CD4-positive, alpha-beta T cell (primary cell): ENCODE measurements at regions not wholly inside any gene's neighbourhood (a gene's known extent, or its start where the extent isn't known, plus 50 kb on each side); places are given as distances from the start of the nearest gene placed in this dataset.

ENCODE experiments used
- ATAC-seq: fragments of 200-7000 bp; cut with Tn5 transposase; one replicate; pipeline ENCODE4 v1.10.0; 2022; ENCODE audit warnings: mild to moderate bottlenecking; ENCODE audit not compliant: poor library complexity
- CTCF ChIA-PET: fragments of 350-600 bp; sonication (Branson Sonifier 250); formaldehyde crosslinking; loops from one replicate; lab custom pipeline; 2021; ENCODE audit warnings: antibody characterized with exemption, inconsistent platforms; lab: Charles Lee
- POLR2A ChIA-PET: fragments of 350-600 bp; sonication (Branson Sonifier 250); formaldehyde crosslinking; loops from one replicate; lab custom pipeline; 2021; ENCODE audit warnings: antibody characterized with exemption, inconsistent platforms; lab: Charles Lee
- DNase-seq, 14 experiments: peaks; one replicate each; pipeline ENCODE4 v3.0.0-alpha.2; 2013 to 2020; ENCODE audit warnings: mixed read lengths in 2 of 14
- H3K27ac ChIP-seq, 2 donors: one replicate each; pipeline versions ENCODE4 v1.5.1 to v1.7.0; 2013; ENCODE audit warnings: low read length in 2 of 2, low read depth in 1 of 2, mild to moderate bottlenecking in 1 of 2
- H3K27me3 ChIP-seq, 2 experiments: 1 replicate in 1 of 2; 2 replicates in 1 of 2; pipeline versions ENCODE4 v1.6.1 to v1.7.0; 2013; ENCODE audit warnings: low read length in 2 of 2, control low read depth in 1 of 2, mild to moderate bottlenecking in 1 of 2, moderate library complexity in 1 of 2; ENCODE audit not compliant: insufficient read depth in 2 of 2, control insufficient read depth in 1 of 2
- H3K36me3 ChIP-seq: one replicate; pipeline ENCODE4 v1.6.1; 2013; ENCODE audit warnings: low read length, control low read depth; ENCODE audit not compliant: insufficient read depth
- H3K4me1 ChIP-seq: one replicate; pipeline ENCODE4 v1.6.1; 2013; ENCODE audit warnings: low read length, control low read depth; ENCODE audit not compliant: insufficient read depth
- H3K4me3 ChIP-seq: one replicate; pipeline ENCODE4 v1.5.1; 2013; ENCODE audit warnings: mild to moderate bottlenecking, low read length, moderate library complexity
- H3K9me3 ChIP-seq, 2 experiments: 1 replicate in 1 of 2; 2 replicates in 1 of 2; pipeline versions ENCODE4 v1.6.1 to v1.7.0; 2013; ENCODE audit warnings: low read length in 2 of 2, mild to moderate bottlenecking in 2 of 2, control low read depth in 1 of 2, moderate library complexity in 1 of 2; ENCODE audit not compliant: control insufficient read depth in 1 of 2, insufficient read depth in 1 of 2
- H3K27ac Mint-ChIP-seq: one replicate; pipeline ENCODE4 v1.8.0; 2020; ENCODE audit warnings: mixed read lengths
- H3K27me3 Mint-ChIP-seq: one replicate; pipeline ENCODE4 v1.8.0; 2021; ENCODE audit warnings: mixed read lengths
- H3K36me3 Mint-ChIP-seq: one replicate; pipeline ENCODE4 v1.8.0; 2021; ENCODE audit warnings: low read depth, mixed read lengths
- H3K4me1 Mint-ChIP-seq: one replicate; pipeline ENCODE4 v1.8.0; 2021; ENCODE audit warnings: low read depth, mixed read lengths
- H3K4me3 Mint-ChIP-seq: one replicate; pipeline ENCODE4 v1.8.0; 2020; ENCODE audit warnings: mild to moderate bottlenecking, mixed read lengths
- H3K9me3 Mint-ChIP-seq: one replicate; pipeline ENCODE4 v1.8.0; 2020; ENCODE audit warnings: mixed read lengths
- intact Hi-C, 2 experiments: fragments of 100-400 bp; cut with DNase I in 1 of 2; cut with micrococcal nuclease in 1 of 2; formaldehyde crosslinking; loops; one replicate each; pipeline versions ENCODE4 v1.15.1 to v1.9.0; 2023 to 2025; cut with DNase I, micrococcal nuclease
- TF ChIP-seq, protein P1 (sequence below): fragments of 200-600 bp; IDR thresholded peaks from one replicate; pipeline ENCODE4 v1.8.0; 2022; ENCODE audit warnings: antibody characterized with exemption, mild to moderate bottlenecking

DNA sequence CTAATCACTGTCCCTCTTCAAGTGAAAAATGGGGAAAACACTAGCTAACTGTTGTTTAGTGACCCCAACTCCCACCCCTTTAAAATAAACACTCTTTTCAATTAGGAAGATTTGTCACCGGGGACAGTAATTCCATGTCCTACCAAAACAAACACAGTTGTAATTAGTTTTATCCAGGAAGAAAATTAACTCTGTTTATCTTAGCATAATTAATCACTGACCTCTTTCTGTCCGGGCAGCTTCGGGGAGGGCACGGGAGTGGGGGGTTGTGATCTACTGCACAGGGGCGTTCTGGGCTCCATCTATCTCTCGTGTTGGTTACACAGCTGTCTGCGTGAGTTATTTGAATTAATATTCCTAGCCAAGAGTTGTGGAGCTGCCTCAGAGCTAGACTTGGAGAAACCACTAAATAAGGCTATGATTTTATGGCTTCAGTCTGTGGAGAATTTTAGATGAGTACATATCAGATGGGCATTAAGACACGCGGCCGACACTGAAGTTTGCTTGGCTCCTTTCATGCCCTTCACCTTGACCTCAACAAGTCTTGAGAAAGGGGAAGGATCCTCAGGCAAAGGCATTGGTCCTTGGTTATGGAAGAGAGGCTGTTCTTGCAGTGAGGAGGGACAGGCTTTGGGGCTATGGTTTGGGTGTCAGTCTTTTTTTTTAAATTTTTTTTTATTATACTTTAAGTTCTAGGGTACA, 102.0 kb upstream of the TRABD2B start:
- Mint-ChIP-seq H3K36me3 (no peaks in the 10 kb centered on the region), H3K4me3 (no peak overlapping the region), H3K27me3 (peaks cover 52% of the 10 kb centered on the region), H3K9me3 (no peaks in the 10 kb centered on the region), H3K27ac (no peak overlapping the region), H3K4me1 (no peaks in the 10 kb centered on the region)
- no peak overlapping the region for H3K4me3 ChIP-seq
- ChIA-PET POLR2A (no interaction called here), CTCF (no interaction called here)
- H3K4me1 ChIP-seq: peaks cover 1% of the 10 kb centered on the region
- H3K9me3 ChIP-seq: no peaks in the 10 kb centered on the region
- H3K27ac ChIP-seq: no peak overlapping the region
- no peak for ATAC-seq
- no peaks in the 10 kb centered on the region for H3K36me3 ChIP-seq
- TF ChIP-seq, protein P1, sequence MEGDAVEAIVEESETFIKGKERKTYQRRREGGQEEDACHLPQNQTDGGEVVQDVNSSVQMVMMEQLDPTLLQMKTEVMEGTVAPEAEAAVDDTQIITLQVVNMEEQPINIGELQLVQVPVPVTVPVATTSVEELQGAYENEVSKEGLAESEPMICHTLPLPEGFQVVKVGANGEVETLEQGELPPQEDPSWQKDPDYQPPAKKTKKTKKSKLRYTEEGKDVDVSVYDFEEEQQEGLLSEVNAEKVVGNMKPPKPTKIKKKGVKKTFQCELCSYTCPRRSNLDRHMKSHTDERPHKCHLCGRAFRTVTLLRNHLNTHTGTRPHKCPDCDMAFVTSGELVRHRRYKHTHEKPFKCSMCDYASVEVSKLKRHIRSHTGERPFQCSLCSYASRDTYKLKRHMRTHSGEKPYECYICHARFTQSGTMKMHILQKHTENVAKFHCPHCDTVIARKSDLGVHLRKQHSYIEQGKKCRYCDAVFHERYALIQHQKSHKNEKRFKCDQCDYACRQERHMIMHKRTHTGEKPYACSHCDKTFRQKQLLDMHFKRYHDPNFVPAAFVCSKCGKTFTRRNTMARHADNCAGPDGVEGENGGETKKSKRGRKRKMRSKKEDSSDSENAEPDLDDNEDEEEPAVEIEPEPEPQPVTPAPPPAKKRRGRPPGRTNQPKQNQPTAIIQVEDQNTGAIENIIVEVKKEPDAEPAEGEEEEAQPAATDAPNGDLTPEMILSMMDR: no peak
- no peak for DNase-seq
- intact Hi-C loops: no loop called here
- H3K27me3 ChIP-seq: peaks cover 6 to 17% of the 10 kb centered on the region in 2 experiments

DNA sequence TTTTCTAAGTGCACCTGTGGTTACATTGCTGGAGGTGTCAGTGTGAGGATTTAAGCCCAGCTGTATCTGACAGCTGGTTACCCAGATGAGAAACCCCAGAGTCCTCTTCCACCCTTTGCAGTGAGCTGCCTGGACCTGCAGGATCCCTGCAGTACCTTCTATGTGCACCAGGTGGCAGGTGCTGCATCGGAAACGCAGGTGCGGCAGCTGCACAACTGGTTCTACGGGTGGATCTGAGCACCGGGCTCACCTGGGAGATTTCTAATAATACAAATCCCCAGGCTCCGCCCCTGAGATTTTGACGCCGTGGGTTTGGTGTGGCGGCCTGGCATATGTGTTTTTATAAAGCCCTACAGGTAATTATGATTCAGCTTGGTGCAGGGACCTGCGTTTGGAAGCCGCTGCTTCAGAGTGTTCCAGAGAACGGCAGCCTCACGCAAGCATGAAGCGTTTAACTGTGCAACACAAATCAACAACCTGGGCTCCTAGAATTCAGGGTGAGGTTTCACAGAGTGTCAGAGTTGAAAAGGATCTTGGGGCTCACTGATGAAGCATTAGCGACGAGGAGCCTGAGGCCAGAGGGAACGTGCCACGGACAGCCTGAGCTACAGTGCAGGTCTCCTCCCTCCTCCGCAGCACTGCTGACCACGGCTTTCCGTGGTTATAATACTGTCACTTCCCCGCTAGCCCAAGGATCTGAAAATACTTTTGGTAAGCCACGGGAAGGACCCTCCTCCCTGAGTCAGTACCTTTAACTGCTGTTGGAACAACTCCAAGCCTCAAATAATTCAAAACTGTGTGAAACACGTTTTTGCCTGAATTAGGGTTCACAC, 96.7 kb upstream of the TRABD2B start:
- Histone ChIP-seq H3K4me3 (no peak overlapping the region), H3K9me3 (peaks cover 0 to 9% of the 10 kb centered on the region in 2 experiments), H3K36me3 (no peaks in the 10 kb centered on the region), H3K27me3 (peaks cover 14 to 35% of the 10 kb centered on the region in 2 experiments), H3K27ac (no peak overlapping the region), H3K4me1 (peaks cover 7% of the 10 kb centered on the region)
- DNase-seq (peak; percentile 51 to 80 (median 65)), ATAC-seq (peak; percentile 80)
- POLR2A ChIA-PET: no interaction called here
- Mint-ChIP-seq H3K4me1 (peaks cover 6% of the 10 kb centered on the region), H3K9me3 (no peaks in the 10 kb centered on the region), H3K4me3 (peak overlapping the region; percentile 82), H3K36me3 (no peaks in the 10 kb centered on the region), H3K27ac (no peak overlapping the region), H3K27me3 (peaks cover 75% of the 10 kb centered on the region)
- intact Hi-C loops: loop anchor here (1.0 to 5.0 kb wide), 3 partner anchors 142 to 403 kb away; no protein-coding TSS in a partner anchor
- TF ChIP-seq, protein P1: peak; percentile 83
- CTCF ChIA-PET: interaction anchor here (0.9 to 1.1 kb wide), 5 partner anchors 20 to 144 kb away, joined by 3 to 10 read pairs (median 4); no protein-coding TSS in a partner anchor

DNA sequence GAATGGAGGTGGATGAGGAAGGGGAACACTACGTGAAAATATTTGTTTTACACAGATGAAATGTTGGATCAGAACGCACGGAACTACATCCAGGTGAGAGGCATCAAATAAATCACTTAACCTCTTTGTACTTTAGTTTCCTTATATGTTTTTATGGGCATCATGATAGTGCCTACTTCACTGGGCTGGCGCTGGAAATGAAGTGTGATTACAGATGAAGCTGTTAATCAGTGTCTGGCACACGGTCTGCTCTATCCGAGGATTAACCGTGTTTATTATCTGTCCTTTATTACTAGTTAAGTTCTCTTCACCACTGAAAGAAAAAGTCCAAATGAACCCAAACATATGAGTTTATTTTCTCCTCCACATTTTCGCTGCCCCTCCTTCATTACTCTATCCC, 96.0 kb upstream of the TRABD2B start:
- Mint-ChIP-seq H3K4me3 (no peak overlapping the region), H3K36me3 (no peaks in the 10 kb centered on the region), H3K27ac (no peak overlapping the region), H3K4me1 (peaks cover 6% of the 10 kb centered on the region), H3K9me3 (no peaks in the 10 kb centered on the region), H3K27me3 (peaks cover 70% of the 10 kb centered on the region)
- DNase-seq (no peak), ATAC-seq (no peak)
- ChIA-PET POLR2A (no interaction called here), CTCF (interaction anchor here (0.9 to 1.1 kb wide), 5 partner anchors 19 to 145 kb away, joined by 3 to 10 read pairs (median 4); no protein-coding TSS in a partner anchor)
- Histone ChIP-seq H3K4me1 (peaks cover 7% of the 10 kb centered on the region), H3K27me3 (peaks cover 10 to 27% of the 10 kb centered on the region in 2 experiments), H3K27ac (no peak overlapping the region), H3K4me3 (no peak overlapping the region), H3K9me3 (peaks cover 0 to 9% of the 10 kb centered on the region in 2 experiments), H3K36me3 (no peaks in the 10 kb centered on the region)
- intact Hi-C loops: loop anchor here (1.0 to 5.0 kb wide), 3 partner anchors 143 to 404 kb away; no protein-coding TSS in a partner anchor
- TF ChIP-seq, protein P1: no peak
